NCI-H1092 treated with DMSO at 0.1 percent for 48 hours (cell line): ENCODE measurements at regions not wholly inside any gene's neighbourhood (a gene's known extent, or its start where the extent isn't known, plus 50 kb on each side); places are given as distances from the start of the nearest gene placed in this dataset.

Source experiments
- DNase-seq: peaks from one replicate; lab custom pipeline; 2025; lab: John Stamatoyannopoulos, UW

- no peak for DNase-seq
Measured at GRCh38 chrX:16496175-16496574, 153.8 kb upstream of the S100G start.

GRCh38 chrX:16511796-16512776, 137.9 kb upstream of the S100G start:
- DNase-seq = no peak

GRCh38 chrX:16516232-16516876, 133.6 kb upstream of the S100G start:
- no peak for DNase-seq

GRCh38 chrX:16517039-16517605, 132.8 kb upstream of the S100G start:
- DNase-seq = no peak

- DNase-seq = no peak
Measured at GRCh38 chrX:16518131-16518530, 131.8 kb upstream of the S100G start.

- no peak for DNase-seq
Measured at GRCh38 chrX:16524316-16524715, 125.6 kb upstream of the S100G start.

GRCh38 chrX:16526003-16526402, 124.0 kb upstream of the S100G start:
- DNase-seq = no peak

- DNase-seq = no peak
Measured at GRCh38 chrX:16528620-16529019, 121.3 kb upstream of the S100G start.
